Hindlimb muscle (tissue), 1 donor: ENCODE measurements at regions not wholly inside any gene's neighbourhood (a gene's known extent, or its start where the extent isn't known, plus 50 kb on each side); places are given as distances from the start of the nearest gene placed in this dataset.
"Not testable (repeated sequence)": the region's sequence is repeated elsewhere in the genome, so short reads cannot be mapped to it uniquely, and the experiment has no call there.

Experiments
- DNase-seq: peaks from one replicate; pipeline ENCODE4 v3.0.0-alpha.2; 2013

GRCh38 chr16:9344508-9344907 is 253.1 kb downstream of the HAPSTR1 start:
- no peak for DNase-seq

- no peak for DNase-seq
These were observed 253.6 kb downstream of the HAPSTR1 start for GRCh38 chr16:9345046-9345445.

GRCh38 chr16:9345880-9346279 is 254.4 kb downstream of the HAPSTR1 start:
- DNase-seq, result no peak

- DNase-seq, result no peak
These were observed 257.5 kb downstream of the HAPSTR1 start for GRCh38 chr16:9348912-9349311.

GRCh38 chr16:9349373-9349960 is 258.0 kb downstream of the HAPSTR1 start:
- not testable (repeated sequence) for DNase-seq

- not testable (repeated sequence) for DNase-seq
These were observed 258.8 kb downstream of the HAPSTR1 start for GRCh38 chr16:9350119-9350799.

- DNase-seq, result no peak
These were observed 260.0 kb downstream of the HAPSTR1 start for GRCh38 chr16:9351440-9351839.

- no peak for DNase-seq
These were observed 260.5 kb downstream of the HAPSTR1 start for GRCh38 chr16:9351841-9352434.

- DNase-seq, result no peak
These were observed 266.4 kb downstream of the HAPSTR1 start for GRCh38 chr16:9357829-9358228.

GRCh38 chr16:9360075-9360474 is 268.6 kb downstream of the HAPSTR1 start:
- no peak for DNase-seq

GRCh38 chr16:9362050-9362449 is 270.6 kb downstream of the HAPSTR1 start:
- no peak for DNase-seq

- no peak for DNase-seq
These were observed 271.2 kb downstream of the HAPSTR1 start for GRCh38 chr16:9362604-9363003.

GRCh38 chr16:9363520-9363919 is 272.1 kb downstream of the HAPSTR1 start:
- no peak for DNase-seq

GRCh38 chr16:9364721-9365369 is 273.4 kb downstream of the HAPSTR1 start:
- no peak for DNase-seq

- peak; percentile 23 for DNase-seq
These were observed 273.9 kb downstream of the HAPSTR1 start for GRCh38 chr16:9365370-9365728.

- DNase-seq, result no peak
These were observed 274.9 kb downstream of the HAPSTR1 start for GRCh38 chr16:9366048-9366969.

GRCh38 chr16:9370061-9370491 is 278.6 kb downstream of the HAPSTR1 start:
- DNase-seq, result no peak

GRCh38 chr16:9371713-9372448 is 280.4 kb downstream of the HAPSTR1 start:
- DNase-seq, result no peak

- no peak for DNase-seq
These were observed 281.8 kb downstream of the HAPSTR1 start for GRCh38 chr16:9372934-9373890.

GRCh38 chr16:9374061-9374460 is 282.6 kb downstream of the HAPSTR1 start:
- no peak for DNase-seq

GRCh38 chr16:9378876-9379275 is 287.4 kb downstream of the HAPSTR1 start:
- no peak for DNase-seq
